ENCODE measurements at regions not wholly inside any gene's neighbourhood (a gene's known extent, or its start where the extent isn't known, plus 50 kb on each side); places are given as distances from the start of the nearest gene placed in this dataset.
"Not testable (repeated sequence)": the region's sequence is repeated elsewhere in the genome, so short reads cannot be mapped to it uniquely, and the experiment has no call there.

- no peak for DNase-seq
Observed at GRCh38 chr12:102726686-102727085, 190.4 kb downstream of the PAH start.

GRCh38 chr12:102722147-102722546 lies 194.9 kb downstream of the PAH start:
- DNase-seq, result no peak

GRCh38 chr12:102708108-102708507 lies 208.9 kb downstream of the PAH start:
- no peak for DNase-seq

GRCh38 chr12:102702447-102703114 lies 214.5 kb downstream of the PAH start:
- DNase-seq, result no peak

GRCh38 chr12:102696045-102696444 lies 215.7 kb upstream of the IGF1 start:
- DNase-seq, result no peak

- DNase-seq, result no peak
Observed at GRCh38 chr12:102694903-102695302, 214.5 kb upstream of the IGF1 start.

GRCh38 chr12:102691773-102692555 lies 211.6 kb upstream of the IGF1 start:
- DNase-seq, result no peak

- DNase-seq, result no peak
Observed at GRCh38 chr12:102690253-102690652, 209.9 kb upstream of the IGF1 start.

GRCh38 chr12:102689701-102690100 lies 209.3 kb upstream of the IGF1 start:
- DNase-seq, result no peak

- no peak for DNase-seq
Observed at GRCh38 chr12:102687523-102687922, 207.2 kb upstream of the IGF1 start.

- DNase-seq, result no peak
Observed at GRCh38 chr12:102685841-102686240, 205.5 kb upstream of the IGF1 start.

GRCh38 chr12:102685172-102685571 lies 204.8 kb upstream of the IGF1 start:
- DNase-seq, result no peak

GRCh38 chr12:102682366-102683289 lies 202.3 kb upstream of the IGF1 start:
- DNase-seq, result no peak

- no peak for DNase-seq
Observed at GRCh38 chr12:102681747-102682146, 201.4 kb upstream of the IGF1 start.

GRCh38 chr12:102681309-102681708 lies 200.9 kb upstream of the IGF1 start:
- DNase-seq, result no peak

- DNase-seq, result no peak
Observed at GRCh38 chr12:102680304-102680703, 199.9 kb upstream of the IGF1 start.

GRCh38 chr12:102676812-102677211 lies 196.4 kb upstream of the IGF1 start:
- no peak for DNase-seq

GRCh38 chr12:102675672-102676071 lies 195.3 kb upstream of the IGF1 start:
- no peak for DNase-seq

- DNase-seq, result no peak
Observed at GRCh38 chr12:102673606-102674005, 193.2 kb upstream of the IGF1 start.

- not testable (repeated sequence) for DNase-seq
Observed at GRCh38 chr12:102672212-102672611, 191.8 kb upstream of the IGF1 start.

GRCh38 chr12:102669056-102669455 lies 188.7 kb upstream of the IGF1 start:
- DNase-seq, result no peak

GRCh38 chr12:102666176-102666575 lies 185.8 kb upstream of the IGF1 start:
- not testable (repeated sequence) for DNase-seq

GRCh38 chr12:102659200-102659911 lies 179.0 kb upstream of the IGF1 start:
- no peak for DNase-seq

Measured in DMS79 treated with DMSO at 0.1 percent for 48 hours (cell line).